Upper lobe of left lung (tissue), 4 donors: ENCODE measurements at regions not wholly inside any gene's neighbourhood (a gene's known extent, or its start where the extent isn't known, plus 50 kb on each side); places are given as distances from the start of the nearest gene placed in this dataset.

Experiments
- CTCF ChIP-seq, 6 experiments: fragments of 450-650 bp in 4 of 6; fragments of 200-600 bp in 2 of 6; sonication (generic) in 2 of 6; IDR thresholded peaks; one replicate each; pipeline ENCODE4 v1.5.1; 2016 to 2019; ENCODE audit warnings: antibody characterized with exemption in 6 of 6
- EP300 ChIP-seq, 4 donors: sonication (generic); formaldehyde crosslinking; IDR thresholded peaks; one replicate each; pipeline ENCODE4 v1.5.1; 2017; ENCODE audit warnings: antibody characterized with exemption in 4 of 4, control low read depth in 2 of 4
- POLR2A ChIP-seq, 4 donors: fragments of 450-650 bp; IDR thresholded peaks; one replicate each; pipeline ENCODE4 v1.5.1; 2016 to 2017; ENCODE audit warnings: antibody characterized with exemption in 4 of 4, mild to moderate bottlenecking in 2 of 4
- POLR2AphosphoS5 ChIP-seq, 2 donors: sonication (generic); formaldehyde crosslinking; IDR thresholded peaks; one replicate each; pipeline ENCODE4 v1.5.1; 2017; ENCODE audit warnings: antibody characterized with exemption in 2 of 2

- TF ChIP-seq POLR2AphosphoS5 (IDR thresholded peaks at IDR 0.05) (no peak), EP300 (IDR thresholded peaks at IDR 0.05) (no peak), CTCF (IDR thresholded peaks at IDR 0.05) (no peak), POLR2A (IDR thresholded peaks at IDR 0.05) (no peak)
Observed at GRCh38 chr13:66225072-66225471, 1005.1 kb downstream of the PCDH9 start.
